CD4-positive, alpha-beta T cell treated with Interleukin-2 at 100 ng/mL for 4 hours (primary cell): ENCODE measurements at regions not wholly inside any gene's neighbourhood (a gene's known extent, or its start where the extent isn't known, plus 50 kb on each side); places are given as distances from the start of the nearest gene placed in this dataset.

Experiments
- DNase-seq: peaks from one replicate; pipeline ENCODE4 v3.0.0-alpha.2; 2020; ENCODE audit warnings: low spot score

DNA sequence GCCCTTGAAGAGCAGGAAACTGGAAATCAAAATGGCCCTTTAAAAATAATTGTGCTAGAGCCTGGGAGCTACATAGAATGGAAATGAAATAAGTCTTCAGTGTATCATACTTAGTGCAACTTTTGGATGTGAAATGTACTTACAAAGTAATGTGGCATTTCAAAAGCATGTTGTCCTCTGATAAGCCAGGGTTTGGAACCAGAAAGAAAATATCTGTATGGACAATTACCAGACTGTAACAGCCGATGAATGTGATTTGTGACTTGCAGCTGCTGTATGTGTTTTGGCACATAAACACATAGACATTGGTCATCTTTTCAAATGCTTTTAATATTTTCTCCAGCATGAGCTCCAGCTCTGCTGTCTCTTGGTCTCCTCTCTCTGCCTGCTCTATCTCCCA is 546.4 kb downstream of the OMA1 start:
- no peak for DNase-seq

DNA sequence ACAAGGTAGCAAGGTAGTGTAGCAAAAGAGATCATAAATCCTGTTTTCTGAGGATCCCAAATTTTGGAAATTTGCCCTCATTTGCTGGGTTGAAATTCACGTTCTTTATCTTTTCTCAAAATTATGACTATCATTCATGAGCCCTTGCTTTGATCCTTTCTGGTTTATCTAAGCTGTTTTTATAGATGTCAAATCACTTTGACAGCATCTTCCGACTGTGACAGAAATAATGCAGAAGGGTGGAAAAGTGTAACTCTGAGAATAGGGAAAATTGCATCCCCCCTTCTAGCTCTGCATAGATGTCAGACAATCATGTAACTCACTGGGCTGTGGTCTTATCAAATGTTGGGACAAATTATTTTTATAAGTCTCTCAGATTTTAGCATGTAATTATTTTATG is 550.1 kb downstream of the OMA1 start:
- no peak for DNase-seq

- no peak for DNase-seq
Measured at GRCh38 chr1:57991289-57991688, 555.2 kb downstream of the OMA1 start.

- DNase-seq = no peak
Measured at GRCh38 chr1:57989877-57990276, 556.6 kb downstream of the OMA1 start.

DNA sequence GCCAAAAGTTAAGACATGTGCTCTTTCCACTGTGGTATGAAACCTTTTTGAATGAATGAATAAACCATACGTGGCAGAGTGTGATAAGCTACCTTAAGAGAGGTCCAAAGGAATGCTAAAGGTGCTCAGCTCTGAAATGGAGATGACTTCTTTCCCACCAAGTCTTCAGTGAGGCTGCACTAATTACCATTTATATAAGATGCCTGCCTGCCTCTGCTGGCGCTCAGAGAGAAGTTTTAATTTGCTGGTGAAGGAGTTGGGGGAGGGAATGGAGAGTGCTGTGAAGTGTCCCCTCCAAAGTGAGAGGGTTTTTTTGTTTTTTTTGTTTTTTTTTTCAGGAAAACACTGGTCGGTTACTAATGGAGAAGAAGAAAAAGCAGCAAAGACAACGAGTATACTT is 559.0 kb downstream of the OMA1 start:
- DNase-seq = no peak

GRCh38 chr1:57986432-57986831 is 560.1 kb downstream of the OMA1 start:
- no peak for DNase-seq

- no peak for DNase-seq
Measured at GRCh38 chr1:57984277-57984676, 560.4 kb upstream of the DAB1 start.

GRCh38 chr1:57983441-57983840 is 559.6 kb upstream of the DAB1 start:
- no peak for DNase-seq

- no peak for DNase-seq
Measured at GRCh38 chr1:57982852-57983251, 559.0 kb upstream of the DAB1 start.

- no peak for DNase-seq
Measured at GRCh38 chr1:57976216-57976615, 552.4 kb upstream of the DAB1 start.

DNA sequence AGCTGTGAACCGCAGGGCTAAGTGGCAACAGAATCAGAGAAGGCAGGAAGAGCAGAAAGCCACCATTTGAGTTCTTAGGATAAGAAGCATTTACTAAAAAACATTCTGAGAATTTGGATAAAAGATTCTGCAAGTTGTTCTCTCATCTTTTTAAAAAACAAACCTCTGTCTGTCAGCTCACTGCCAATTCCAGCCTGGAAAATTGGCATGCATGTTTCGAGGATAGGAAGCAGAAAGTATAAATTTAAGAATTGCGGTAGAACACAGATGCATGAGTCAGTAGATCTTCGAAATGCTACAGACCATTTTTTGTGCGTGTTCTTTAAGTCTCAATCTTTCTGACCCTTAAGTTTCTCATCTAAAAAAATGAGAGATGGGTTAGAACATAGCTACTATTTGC is 544.5 kb upstream of the DAB1 start:
- DNase-seq = no peak

DNA sequence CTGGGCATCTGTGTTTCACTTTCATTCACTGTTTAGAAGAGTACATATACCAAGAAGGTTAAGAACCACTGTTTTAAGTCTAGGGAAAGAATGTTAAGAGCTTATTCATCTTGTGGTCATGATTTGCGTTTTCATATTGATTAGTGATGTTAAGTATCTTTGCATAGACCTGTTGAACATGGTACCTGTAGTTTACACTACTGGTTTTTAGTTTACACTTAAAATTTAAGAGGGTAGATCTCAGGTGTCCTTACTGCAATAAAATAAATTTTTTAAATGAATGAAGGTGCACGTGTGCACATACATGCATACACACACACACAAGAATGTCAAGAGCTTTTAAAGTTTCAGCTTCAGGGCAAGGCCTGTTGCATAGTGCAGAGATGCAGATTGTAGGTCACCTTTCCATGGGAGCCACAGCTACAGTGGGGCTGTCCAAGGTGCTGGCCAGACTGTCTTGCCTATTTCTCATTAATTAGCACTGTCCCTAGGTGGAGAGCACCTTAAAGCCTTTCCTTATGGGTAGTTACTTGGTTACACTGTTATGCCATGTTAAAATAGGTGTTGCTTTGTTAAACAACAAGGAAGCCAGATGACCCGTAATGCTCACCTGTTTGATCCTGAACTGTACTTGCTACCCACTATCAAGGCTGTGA is 543.0 kb upstream of the DAB1 start:
- DNase-seq = no peak

DNA sequence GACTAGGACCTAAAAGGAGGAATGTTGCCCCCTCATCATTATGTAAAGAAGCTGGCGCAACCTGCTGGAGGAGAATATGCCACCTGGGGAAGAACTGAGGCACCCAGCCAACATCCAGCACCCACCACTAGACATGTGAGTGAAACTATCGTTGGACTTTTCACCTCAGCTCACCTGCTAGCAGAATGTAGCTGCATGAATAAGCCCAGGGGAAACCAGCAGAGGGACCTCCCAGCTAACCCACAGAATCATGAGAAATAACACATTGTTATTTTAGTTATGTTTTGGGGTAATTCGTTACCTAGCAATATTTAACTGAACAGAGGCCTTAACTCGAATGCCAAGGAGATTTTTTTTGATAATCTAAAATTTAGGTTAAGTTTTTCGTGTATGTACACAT is 542.5 kb upstream of the DAB1 start:
- DNase-seq = no peak

GRCh38 chr1:57963581-57963980 is 539.7 kb upstream of the DAB1 start:
- no peak for DNase-seq

DNA sequence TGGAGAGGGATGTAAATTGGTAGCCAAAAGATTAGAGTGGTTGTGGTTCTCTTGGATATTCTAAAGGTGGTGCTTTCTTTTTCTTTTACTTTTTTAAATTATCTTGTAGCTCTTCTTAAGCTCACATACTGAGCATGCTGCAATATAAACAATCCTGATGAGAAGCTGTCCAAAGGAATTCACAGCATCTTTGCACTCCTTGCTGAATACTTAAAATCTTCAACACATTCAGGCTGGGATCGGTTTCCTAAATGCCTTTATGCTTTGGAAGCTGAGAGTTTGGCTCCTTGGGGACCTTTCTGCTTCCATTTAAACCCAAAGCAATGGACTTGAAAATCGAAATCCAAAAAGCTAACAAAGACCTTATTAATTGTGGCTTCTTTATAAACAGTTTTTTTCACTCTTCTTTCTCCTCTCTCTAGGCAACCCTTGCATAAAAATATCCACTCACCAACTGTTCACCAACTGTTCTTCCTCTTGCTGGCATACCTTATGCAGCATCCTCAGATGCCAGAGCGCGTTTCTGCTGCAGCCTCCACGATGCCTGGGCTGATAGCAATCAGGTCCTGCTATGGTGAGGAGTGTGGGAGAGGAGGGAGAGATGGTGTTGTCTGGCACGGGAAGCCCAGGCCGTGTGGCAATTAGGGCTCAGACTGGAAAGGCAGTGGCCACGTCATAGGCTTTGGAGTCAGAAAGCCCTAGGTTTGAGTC is 535.8 kb upstream of the DAB1 start:
- no peak for DNase-seq

- no peak for DNase-seq
Measured at GRCh38 chr1:57957576-57957975, 533.7 kb upstream of the DAB1 start.

DNA sequence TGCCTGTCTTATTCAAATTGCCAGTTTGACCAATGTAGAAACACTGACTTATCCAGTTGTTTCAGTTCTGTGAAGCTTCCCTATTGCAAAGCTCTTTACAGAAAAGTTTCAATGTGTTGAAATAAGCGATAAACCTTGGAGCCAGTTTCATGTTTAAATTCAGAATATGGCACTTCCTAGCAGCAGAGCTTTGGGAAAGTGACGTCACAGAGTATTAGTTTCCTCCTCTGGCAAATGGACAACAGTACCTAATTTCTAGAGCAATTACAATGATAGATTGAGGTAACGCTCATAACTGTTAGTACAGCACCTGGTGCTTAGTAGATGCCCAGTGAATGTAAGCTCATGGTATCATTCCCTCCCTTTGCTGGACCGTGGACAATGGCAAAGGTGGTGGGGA is 527.5 kb upstream of the DAB1 start:
- DNase-seq = no peak

DNA sequence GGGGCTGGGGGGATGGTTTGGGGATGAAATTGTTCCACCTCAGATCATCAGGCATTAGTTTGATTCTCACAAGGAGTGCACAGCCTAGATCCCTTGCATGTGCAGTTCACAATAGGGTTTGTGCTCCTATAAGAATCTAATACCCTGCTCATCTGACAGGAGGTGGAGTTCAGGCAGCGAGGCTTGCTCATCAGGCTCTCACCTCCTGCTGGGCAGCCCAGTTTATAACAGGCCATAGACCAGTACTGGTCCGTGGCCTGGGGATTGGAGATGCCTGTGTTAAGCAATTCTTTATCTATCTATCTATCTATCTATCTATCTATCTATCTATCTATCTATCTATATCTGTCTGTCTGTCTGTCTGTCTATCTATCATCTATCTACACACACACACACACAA is 525.3 kb upstream of the DAB1 start:
- DNase-seq = no peak

- no peak for DNase-seq
Measured at GRCh38 chr1:57947471-57947870, 523.6 kb upstream of the DAB1 start.

DNA sequence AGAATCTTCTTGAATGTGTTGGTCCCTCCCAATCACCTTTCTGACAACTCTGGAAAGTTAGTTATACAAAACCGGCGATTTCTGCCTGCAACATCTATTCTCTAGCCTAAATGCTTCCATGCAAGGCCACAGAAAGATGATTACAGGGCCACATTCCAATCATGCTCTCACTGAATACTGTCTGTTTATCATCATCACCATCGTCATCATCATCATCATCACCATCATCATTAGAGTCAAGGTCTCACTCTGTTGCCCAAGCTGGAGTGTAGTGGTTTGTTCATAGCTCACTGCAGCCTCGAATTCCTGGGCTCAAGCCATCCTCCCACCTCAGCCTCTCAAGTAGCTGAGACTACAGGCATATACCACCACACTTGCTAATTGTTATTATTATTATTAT is 521.2 kb upstream of the DAB1 start:
- no peak for DNase-seq

DNA sequence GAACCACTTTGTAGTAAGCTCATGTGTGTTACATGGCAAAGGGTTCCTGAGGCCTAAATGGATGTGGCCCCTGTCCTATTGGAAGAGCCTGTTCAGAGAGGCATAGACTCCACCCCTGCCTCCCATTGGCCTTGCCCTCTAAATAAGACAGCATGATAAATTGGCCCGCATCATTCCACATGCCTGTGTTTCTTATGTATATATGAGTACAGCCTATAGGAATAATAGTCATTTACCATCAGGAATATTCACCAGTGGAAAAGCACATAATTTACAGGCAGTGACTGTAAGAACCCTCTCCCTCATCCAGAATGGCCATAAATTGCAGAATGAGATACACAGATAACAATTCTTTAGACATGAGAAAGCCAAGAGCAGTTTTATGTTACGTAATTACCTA is 519.5 kb upstream of the DAB1 start:
- DNase-seq = no peak

GRCh38 chr1:57934745-57935144 is 510.9 kb upstream of the DAB1 start:
- no peak for DNase-seq

DNA sequence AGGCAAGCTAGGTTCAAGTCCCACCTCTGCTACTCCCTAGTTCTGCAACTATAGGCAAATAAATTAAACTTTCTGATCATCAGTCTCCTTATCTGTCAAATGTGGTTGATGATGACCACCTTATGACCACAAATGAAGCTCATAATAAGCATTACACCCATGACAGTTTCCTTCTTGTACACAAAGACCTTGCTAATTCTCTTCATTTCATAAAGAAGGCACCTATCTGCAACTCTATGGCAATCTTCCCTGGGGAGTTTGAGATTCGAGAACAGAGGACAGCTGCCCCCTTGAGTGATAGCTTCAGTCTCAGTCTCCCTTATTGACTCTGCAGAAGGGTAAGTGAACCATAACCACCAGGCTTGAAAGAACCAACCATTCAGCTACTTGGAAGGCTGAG is 503.1 kb upstream of the DAB1 start:
- no peak for DNase-seq

GRCh38 chr1:57926025-57926552 is 502.2 kb upstream of the DAB1 start:
- no peak for DNase-seq
